LoVo (cell line): ENCODE measurements at regions not wholly inside any gene's neighbourhood (a gene's known extent, or its start where the extent isn't known, plus 50 kb on each side); places are given as distances from the start of the nearest gene placed in this dataset.

Experiments used
- DNase-seq: peaks from one replicate; pipeline ENCODE4 v3.0.0-alpha.2; 2016; ENCODE audit warnings: low spot score

DNA sequence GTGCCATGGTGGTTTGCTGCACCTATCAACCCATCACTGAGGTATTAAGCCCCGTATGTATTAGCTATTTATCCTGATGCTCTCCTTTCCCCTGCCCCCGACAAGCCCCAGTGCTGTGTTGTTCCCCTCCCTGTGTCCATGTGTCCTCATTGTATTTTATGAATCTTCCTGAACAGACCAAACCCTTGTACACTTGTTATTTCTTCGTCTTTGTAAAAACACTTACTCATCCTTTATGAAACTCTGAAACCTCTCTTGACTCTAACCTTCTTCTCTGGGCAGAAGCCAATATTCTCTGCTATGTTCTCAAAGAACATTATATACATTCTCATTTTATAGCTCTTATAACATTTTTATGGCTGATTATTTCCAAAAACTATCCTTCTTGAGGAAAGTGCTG, 746.9 kb downstream of the EFNB2 start:
- no peak for DNase-seq

DNA sequence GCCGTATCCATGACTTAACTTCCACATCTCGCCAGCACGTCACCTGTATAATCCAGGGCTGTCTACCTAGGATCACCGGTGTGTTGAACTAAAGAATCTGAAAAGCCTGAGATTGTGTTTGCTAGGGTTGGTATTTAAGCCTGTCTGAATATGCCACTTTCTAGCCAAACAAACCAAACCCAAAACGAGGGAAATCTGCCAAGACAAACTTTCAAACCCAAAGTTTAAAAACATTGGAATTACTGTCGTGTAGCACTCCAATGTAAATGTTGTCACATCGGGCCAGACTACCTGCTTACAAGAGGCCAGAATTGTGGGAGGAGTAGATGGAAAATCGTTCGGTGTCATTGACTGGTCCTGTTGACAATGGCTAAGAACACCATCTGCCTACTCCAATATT, 747.8 kb downstream of the EFNB2 start:
- no peak for DNase-seq

DNA sequence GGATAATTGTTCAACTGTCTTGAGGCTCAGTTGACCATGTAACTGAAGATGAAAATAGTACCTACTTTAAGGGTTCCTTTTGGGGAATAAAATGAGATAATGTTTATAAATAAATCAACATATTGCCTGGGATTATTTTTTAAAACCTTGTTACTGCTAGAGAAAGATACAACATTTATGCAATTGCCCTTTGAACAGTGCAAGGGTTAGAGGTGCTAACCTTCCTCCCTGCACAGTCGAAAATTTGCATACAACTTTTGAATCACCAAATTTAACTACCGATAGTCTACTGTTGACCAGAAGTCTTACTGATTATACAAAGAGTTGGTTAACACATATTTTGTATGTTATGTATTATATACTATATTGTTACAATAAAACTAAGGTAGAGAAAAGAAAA, 750.0 kb downstream of the EFNB2 start:
- no peak for DNase-seq

DNA sequence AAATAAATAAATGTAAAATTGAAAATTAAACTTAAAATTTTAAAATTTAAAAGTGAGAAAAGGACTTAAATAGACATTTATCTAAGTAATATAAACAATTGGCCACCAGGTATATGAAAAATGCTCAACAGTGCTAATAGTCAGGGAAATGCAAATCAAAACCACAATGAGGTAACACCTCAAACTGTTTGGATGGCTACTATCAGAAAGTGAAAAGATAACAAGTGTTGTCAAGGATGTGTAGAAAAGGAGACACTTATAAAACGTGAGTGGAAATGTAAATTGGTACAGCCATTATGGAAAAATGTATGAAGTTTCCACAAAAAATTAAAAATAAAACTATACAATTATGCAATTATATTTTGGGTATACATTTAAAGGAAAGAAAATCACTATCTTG, 752.2 kb downstream of the EFNB2 start:
- no peak for DNase-seq

DNA sequence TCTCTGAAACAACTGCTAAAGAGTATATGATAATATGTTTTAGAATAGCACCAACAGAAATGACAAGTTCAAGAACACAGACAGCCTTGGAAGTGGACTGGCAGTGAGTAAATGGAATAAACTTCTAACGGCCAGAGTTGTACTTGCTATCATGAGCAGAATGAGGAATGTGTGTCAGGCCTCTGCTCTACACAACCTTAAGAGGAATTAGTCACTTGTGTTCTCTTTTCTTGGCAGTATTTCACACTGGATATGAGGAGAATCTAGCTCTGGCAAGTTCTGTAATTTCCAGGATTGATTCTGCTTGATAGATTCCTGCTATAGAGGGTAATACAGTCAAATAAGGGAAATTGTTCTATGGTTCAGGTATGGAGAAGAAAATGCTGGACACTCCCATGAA, 757.3 kb downstream of the EFNB2 start:
- DNase-seq, result no peak

DNA sequence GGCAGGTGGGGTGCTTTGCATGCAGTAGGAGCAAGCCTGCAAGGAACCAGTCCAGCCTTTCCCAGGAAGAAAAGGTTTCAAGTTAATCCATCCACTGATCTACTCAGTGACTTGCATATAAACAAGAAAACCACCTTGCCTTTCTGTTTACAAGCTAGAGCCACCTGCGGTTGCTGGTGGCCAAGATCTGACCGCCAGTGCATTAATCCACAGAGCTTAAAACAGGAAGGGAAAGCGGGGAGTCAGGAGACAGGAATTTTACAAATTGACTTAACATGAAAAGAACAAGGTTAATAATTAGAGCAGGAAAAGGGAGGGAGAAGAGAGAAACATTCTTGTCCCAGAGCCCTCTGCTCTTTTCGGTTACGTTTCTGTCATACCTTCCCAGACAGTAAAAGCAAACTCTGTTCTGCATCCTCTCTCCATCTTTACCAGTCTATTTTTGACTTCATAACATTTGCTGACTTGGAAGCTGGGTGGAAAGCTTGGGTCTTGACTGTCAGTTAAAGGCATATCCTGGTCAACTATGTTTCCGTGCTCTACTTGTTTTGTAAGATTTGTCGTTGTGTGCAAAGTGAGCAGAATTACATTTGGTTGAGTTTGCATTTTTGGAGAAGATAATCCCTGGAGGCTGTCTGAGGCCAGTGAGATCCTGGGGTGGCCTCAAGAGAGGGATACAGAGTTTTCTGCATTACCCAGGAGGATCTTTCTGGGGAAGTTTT, 760.6 kb downstream of the EFNB2 start:
- DNase-seq, result peak; percentile 85

DNA sequence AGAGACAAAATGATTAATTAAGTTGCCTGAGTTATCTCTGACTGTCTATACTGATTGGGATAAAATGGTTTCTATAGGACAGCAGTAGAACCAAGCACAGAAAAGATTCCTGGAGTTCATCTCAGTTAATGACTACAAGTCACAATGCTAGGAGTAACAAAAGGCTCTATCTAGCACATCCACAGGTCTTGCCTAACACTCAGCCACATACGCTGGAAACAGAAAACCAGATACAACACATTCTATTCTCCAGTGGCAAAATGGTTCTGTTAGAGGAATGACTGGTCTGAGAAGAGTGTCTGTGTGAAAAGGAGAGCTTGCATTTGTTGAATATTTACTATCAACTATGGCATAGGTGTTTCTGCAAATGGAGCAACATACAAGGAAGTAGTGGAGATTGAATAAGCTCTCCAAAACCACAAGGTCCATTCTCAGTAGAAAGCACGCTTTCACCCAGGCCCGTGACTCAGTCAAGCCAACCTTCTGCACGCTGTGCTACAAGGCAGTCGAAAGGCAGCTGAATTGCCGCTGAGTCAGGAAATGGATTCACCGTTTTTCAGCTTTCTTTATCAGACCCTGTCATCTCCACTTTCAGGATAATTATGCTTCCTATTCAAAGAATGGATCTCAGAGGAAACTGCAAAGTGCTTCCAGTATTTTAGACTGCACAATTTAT, 761.5 kb downstream of the EFNB2 start:
- peak; percentile 64 for DNase-seq

DNA sequence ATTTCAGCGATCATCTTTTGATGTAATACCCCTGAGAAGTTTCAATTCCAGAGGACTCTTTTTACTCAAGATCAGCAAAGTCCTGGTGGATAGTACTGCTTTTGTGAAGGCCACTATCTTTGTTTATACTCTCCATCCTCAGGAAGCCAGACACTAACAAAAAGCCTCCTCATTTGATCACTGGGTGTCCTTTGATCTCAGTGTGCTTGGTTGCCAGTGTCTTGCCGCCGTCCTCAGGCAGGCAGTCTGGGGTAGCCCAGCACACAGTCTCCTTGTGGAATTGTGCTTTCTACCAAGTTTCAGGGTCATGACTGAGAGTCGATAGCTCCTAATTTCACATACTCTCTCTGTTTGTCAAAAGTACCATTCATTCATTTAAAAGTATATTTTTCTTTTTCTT, 762.2 kb downstream of the EFNB2 start:
- no peak for DNase-seq

DNA sequence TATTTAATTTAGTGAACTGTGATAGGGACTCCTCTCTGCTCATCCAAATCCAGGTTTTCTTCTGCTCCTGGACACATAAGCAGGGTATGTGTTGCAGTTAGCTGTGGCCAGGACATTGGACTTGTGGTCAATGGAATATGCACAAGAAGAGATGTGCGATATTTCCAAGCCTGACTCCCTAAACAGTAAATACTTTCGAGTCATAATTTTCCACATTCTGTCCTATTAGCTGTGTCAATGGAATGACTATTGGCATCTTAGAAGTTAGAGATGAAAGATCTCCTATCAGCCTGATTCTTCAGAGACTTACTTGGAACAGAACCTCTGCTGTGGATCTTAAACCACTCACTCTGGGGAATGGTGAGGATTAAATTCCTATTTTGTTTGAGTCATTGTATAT, 771.0 kb downstream of the EFNB2 start:
- DNase-seq, result no peak

DNA sequence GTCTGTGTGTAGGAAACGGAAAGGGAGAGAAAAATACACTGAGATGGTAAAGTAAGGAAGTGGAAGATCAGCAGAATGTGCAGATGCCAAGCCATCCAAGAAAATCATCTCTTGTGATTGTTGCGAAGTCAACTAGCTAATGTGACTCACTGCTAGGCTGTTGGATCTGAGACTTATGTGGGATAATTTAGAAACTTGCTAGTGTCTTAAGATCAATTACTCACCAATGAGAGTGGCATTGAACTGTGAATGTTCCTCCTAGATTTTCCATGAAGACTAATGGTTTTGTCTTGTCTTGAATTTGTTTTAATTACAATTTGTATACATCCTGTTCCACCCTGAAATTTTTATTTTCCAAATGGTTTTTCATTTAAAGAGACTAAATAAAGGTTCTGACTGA, 771.6 kb downstream of the EFNB2 start:
- DNase-seq, result no peak

DNA sequence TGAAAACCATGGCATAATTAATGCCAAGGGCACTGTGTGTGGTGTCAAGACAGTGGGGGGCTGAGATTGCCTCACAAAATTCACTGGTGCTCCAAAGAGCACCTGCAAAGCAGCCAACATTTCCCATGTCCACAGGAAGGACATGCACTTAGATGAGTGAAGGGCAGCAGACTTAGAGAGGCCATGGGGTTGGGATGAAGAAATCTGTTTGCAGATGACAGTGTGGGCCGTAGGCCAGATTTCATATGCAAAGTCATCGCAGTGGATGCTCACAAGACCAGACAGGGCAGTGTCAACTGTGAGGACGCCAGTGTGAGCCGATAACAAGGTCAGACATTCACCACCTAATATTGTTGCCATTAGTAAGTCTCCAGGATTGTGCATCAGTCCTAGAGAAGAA, 773.4 kb downstream of the EFNB2 start:
- DNase-seq, result no peak

DNA sequence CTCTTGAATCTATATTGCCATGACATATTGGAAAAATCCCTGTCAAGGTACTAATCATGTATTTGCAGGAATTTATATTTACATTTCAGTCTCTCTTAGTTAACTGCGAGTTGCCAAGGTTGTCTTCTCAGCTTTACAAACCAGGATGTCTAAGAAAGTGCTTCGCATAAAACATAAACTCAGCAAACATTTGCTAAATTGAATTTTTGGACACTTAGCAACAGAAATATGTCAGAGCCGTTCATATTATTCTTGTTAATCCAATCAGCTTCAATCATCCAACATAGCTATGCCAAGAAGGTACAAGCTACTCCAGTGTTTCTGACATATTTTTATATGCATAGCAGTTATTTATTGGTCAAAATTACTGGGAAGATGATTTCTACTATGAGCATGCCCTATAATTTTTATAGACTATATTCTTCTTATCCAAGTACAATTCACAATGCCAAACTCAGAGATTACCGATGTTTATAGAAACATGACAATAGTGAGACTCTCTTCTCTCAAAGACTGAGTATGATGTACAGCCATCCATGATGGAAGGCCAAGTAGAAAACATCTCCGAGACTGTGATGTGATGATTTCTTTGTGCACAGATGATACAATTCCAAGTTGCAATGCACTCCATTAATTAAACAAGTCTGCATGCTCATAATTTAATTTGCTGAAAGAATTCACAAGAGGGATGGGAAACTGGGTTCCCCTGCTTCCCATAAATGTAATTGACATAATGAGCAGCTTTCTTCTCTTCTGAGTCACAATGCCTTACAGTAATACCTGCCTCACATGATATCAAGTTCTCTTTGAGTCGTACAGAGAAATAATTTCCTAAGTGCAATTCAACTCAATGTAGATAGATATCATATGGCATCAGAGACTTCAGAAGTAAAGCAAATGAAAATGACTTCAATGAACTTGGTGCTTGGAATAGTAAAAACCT, 776.3 kb downstream of the EFNB2 start:
- DNase-seq, result no peak

DNA sequence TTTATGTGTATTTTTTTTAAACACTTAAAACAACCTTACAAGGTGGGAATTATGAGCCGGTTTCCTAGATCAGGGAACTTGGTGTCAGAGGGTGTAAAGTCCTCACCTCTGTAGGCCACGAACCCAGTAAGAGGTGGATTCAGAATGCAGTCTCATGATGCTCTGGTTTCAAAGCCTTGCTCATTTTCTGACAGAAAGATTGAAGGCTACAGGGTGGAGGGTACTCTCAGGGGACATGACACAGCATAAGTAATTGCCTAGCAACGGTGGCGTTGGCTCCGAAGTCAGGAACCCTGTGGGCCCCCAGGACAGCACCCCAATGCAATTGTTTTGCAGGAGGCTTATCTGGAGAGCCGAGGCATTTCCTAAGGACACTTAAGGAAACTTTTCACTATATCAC, 794.7 kb downstream of the EFNB2 start:
- DNase-seq, result no peak

DNA sequence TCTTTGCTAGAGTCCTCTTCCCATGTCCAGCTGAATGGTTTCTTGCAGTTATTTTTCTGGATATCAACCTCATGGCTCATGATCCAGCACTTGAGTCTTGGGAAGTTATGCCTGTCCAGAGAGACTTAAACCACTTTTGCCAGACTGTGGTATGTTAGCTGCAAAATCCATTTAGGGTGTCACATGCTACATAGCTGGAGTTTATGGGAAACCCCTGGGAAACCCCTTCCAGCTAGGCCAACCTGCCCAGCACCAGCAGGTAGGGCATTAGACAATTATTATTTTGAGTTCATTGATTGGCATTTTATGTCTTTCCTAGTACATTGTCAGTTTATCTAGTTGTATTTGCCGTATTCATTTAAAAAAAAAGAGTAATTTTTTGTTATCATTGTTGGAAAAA, 797.8 kb downstream of the EFNB2 start:
- no peak for DNase-seq

DNA sequence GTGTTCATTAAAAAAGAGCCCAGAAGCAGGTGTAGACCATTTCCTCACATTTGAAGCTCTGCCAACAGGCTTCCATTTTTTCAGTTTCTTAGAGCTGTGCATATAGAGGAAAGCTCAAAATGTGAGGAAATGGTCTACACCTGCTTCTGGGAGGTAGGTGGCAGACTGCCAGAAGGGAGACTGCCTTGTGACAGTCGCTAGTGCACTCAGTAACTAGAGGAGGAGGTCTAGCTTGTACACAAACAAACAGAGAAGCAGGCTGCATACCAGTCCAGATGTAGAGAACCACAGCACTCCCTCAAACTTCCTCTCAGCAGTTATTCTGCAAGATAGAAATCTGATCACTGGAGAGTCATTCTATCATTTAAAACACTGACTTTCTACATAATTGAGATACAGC, 800.2 kb downstream of the EFNB2 start:
- no peak for DNase-seq

DNA sequence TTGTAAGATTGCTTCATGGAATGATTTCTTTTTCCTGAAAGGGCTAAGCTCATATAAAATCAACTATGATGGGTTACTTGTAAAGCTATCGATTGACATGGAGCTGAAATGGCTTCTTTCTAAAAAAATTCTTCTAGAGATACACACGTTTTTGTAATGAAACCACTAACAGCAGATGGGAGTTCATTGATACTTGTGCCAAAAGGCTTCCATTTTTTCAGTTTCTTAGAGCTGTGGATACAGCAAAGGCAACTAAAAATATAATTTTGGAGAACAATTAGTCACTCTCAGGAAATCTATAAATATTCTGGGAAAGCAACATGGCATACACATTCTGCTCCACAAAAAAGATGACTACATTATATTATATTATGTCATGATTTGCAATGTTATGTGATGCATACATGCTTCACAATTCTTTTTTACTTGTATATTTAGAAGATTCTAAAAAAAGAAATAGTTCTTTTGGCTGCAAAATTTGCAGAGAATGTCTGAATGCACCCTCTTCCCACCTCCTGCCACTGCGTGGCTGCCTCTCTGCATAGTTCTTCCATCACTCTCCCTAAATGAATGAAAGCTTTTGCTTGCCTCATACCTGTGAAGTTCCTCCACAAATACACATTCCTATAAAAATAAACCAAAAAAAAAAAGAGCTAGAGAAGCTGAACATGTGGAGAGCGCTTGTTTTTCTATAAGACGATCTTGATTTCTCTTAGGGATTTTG, 802.5 kb downstream of the EFNB2 start:
- no peak for DNase-seq

DNA sequence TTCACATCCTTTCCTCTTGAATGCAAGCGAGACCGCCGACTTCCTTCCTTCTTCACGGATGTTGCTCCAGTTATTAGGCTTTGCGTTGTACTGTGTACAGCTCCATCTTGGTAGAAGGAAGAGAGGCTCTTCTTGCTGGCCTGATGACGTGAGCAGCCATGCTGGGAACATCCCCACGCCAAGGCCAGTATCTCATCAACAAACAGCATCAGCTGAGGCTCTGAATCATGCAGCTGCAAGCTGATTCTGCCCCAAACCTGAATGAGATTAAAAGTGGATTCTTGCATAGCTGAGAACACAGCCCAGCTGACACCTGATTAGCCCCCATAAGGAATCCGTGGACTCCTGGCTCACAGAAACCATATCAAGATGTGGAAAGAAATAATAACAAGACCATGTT, 809.6 kb downstream of the EFNB2 start:
- DNase-seq, result no peak

DNA sequence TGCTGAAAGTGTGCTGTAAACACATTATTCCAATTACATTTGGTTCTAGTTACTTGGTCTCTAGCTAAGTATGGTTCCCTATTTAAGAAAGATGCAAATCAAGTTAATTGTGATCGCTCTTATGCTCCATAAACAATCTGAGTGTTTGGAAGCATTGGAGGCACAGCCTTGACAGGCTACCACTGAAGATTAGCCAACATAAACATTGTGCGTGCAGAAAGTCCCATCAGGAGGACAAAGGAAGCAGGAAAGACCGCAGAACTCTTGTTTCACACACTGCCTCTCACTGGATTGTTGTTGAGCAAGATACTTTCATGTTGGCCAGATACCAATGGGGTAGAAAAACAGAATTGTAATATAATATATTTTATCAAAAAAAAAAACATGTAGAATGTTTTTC, 814.4 kb downstream of the EFNB2 start:
- no peak for DNase-seq

DNA sequence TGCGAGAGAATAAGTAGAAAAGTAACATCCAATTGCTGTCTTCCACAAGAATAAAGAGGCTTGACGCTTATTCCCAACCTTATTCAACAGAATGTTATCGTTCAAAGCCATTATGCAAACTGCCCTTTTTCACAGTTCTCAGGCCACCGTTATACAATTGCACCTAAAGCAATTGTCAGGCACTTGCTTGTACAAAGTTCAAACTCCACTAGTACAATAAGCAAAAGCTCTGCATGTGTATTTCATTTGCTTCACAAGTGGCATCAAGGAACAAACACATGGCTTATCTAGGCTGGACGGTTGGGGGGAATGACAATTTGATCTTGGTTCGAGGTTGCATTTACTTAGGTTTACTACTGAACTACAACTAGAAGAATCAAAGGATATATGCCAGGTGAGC, 815.6 kb downstream of the EFNB2 start:
- no peak for DNase-seq

DNA sequence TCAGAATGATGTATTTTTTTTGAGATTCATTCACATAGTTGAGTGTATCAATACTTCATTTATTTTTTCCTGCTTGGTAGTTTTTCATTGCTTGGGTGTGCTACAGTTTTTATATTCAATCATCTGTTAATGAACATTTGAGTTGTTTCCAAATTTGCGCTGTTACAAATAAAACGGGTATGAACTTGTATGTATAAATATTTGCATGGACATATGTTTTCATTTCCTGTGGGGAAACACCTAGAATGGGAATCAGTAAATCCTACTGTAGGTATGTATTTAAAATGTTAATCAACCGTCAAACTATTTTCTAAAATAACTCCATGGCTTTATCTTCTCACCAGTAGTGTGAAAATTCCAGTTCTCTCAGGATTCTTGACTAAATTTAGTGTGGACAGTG, 826.3 kb downstream of the EFNB2 start:
- no peak for DNase-seq

DNA sequence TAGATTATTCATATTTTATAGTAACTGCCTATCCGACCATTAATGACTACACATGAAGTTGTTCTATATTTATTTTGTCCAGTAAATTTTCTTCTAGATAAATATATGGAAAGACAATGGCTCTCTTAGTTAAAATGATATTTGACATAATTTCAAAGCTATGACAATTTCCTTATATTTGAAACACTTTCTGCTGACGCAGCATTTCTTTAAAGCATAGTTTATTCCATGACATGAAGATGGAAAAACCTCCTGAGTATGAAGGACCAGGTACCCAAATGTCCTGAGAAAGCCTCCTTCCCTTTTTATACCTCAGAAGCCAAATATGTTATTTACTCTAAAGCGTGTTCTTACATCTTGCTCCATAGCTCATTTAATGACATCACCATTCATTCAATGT, 831.6 kb downstream of the EFNB2 start:
- DNase-seq, result no peak

DNA sequence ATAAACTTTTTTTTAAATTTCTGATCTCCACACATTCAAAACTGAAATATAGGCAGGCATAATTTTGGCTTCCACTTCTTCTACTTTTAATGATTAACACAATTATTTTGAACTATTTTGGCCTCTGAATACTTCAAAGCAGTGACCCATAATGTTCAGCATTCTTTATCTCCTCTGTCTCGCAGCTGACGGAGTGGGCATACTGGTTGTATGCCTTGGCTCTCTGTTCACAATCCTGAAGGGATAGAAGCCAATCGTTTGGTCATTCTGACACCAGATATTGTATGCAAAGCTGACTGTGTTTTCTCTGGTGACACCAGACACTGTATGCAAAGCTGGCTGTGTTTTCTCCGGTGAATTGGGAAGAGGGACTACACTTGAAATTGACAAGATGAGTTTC, 833.0 kb downstream of the EFNB2 start:
- no peak for DNase-seq
